ENCODE measurements at regions not wholly inside any gene's neighbourhood (a gene's known extent, or its start where the extent isn't known, plus 50 kb on each side); places are given as distances from the start of the nearest gene placed in this dataset.

DNA sequence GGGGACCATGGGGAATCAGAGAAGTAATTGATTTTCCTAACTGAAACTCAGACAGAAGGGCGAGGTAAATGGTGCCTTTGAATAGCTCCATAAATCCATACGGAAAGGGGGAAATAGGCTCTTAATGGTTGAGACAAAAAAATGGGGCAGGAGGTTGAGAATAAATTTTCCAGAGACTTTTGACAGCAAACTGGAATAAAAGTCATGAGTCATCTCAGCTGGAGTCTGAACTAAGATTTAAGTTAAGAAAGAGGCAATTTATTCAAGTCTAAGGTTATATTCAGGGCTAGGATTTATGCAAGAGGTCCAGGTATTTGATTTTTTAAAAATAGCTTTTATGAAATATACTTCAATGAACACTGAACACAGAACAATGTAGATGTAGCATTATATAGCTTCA is 238.7 kb upstream of the RORA start:
- no peak overlapping the region for H3K27ac ChIP-seq
- TF ChIP-seq ZFX (IDR thresholded peaks at IDR 0.05; ENCODE audit: borderline replicate concordance): no peak
- TF ChIP-seq, protein P1, sequence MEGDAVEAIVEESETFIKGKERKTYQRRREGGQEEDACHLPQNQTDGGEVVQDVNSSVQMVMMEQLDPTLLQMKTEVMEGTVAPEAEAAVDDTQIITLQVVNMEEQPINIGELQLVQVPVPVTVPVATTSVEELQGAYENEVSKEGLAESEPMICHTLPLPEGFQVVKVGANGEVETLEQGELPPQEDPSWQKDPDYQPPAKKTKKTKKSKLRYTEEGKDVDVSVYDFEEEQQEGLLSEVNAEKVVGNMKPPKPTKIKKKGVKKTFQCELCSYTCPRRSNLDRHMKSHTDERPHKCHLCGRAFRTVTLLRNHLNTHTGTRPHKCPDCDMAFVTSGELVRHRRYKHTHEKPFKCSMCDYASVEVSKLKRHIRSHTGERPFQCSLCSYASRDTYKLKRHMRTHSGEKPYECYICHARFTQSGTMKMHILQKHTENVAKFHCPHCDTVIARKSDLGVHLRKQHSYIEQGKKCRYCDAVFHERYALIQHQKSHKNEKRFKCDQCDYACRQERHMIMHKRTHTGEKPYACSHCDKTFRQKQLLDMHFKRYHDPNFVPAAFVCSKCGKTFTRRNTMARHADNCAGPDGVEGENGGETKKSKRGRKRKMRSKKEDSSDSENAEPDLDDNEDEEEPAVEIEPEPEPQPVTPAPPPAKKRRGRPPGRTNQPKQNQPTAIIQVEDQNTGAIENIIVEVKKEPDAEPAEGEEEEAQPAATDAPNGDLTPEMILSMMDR (IDR thresholded peaks at IDR 0.05): no peak

DNA sequence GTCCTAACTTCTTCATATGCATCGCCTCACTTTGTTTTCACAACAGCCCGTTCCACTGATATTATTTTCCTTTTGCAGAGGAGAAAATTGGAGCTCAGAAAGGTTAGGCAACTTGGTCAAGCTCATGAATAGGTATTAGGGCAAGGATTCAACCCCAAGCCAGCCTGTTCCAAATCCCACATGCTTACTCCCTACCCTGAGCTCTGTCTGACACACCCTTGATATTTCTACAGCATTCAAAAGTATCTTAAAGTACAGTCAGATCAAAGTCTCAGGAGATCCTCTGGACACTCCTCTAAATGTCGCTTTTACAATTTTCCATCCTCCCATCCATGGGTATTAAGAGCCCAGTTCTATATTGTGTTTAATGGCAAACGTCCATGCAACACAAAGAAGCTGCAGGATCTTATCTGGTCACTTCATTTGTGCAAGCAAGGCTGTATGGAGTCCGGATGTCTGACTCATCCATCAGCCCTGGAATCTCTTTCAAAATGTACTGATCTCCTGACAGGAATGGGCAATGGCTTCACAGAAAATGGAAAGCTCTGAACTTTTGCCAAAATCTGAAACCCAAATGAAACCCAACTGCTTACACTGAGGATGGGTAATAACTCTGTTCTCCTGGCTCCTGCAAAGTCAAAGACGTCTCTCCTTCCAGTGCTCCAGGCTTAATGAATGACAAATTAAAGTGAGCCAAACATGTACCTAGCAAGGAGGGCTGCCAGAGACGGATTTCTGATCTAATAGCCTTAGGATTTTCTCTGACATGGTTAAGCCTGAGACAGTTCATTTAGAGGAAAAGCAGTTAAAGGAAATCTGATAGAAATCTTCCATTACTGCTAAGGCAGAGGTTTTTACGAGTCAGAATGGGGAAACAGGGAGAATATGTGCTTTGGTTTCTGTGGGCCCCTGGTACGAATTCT is 230.9 kb upstream of the RORA start:
- TF ChIP-seq ZFX (IDR thresholded peaks at IDR 0.05; ENCODE audit: borderline replicate concordance): no peak
- TF ChIP-seq, protein P1 (IDR thresholded peaks at IDR 0.05): no peak

DNA sequence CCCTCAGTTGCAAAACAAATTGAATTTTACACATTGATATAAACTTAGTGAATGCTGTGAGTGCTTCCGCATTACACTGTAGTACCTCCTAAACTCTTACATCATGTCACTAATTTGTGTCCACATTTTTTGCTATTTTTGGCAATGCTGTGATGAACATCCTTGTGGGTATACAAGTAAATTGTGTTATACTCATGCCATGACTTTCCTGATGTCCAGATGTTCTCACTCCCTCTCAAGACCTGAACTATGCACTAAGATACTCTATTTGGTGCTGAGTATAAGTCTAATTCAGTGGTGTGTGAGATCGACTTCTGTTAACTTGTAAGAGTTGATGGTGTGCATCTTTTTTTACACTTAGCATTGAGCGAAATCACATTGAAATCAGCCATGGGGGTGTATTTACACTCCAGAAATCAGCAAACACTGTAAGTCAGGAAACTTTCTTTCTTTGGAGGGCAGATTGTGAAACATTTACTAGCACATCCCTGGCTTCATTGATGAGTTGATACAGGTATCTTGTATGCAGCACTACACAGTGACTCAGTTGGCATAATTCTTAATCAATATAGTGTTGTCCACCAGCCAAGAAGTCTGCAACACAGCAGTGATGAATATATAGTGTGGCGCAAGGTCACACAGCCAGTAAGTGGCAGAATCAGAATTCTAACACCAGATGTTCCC is 228.1 kb upstream of the RORA start:
- TF ChIP-seq, protein P1 (IDR thresholded peaks at IDR 0.05): no peak
- no peak for TF ChIP-seq ZFX (IDR thresholded peaks at IDR 0.05; ENCODE audit: borderline replicate concordance)
- H3K27ac ChIP-seq: no peak overlapping the region

More for the DNA sequence above, 230.9 kb upstream of the RORA start:
- H3K27ac ChIP-seq: no peak overlapping the region

DNA sequence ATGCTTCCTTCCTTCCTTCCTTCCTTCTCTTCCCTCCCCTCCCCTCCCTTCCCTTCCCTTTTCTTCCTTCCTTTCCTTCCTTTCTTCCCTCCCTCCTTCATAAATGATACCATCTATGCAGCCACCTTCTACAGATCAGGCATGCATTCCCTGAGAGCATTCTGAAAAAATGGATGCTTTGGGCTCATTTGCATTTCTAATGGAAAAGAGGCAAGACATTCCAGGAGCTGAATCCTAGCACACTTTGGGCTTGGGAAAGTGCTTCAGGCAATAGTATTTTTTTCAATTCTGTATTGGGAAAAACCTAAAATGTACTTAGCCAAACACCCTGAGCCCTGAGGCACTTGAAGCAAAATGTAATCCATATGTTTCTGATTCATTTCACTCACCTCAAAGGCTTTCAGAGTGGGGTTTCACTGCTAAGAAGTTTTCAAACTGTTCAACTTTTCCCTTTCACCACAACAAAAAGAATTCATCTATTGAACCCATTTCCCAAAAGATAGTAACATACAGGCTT is 220.1 kb upstream of the RORA start:
- no peak overlapping the region for H3K27ac ChIP-seq
- TF ChIP-seq ZFX (IDR thresholded peaks at IDR 0.05; ENCODE audit: borderline replicate concordance): no peak
- TF ChIP-seq, protein P1 (IDR thresholded peaks at IDR 0.05): no peak

DNA sequence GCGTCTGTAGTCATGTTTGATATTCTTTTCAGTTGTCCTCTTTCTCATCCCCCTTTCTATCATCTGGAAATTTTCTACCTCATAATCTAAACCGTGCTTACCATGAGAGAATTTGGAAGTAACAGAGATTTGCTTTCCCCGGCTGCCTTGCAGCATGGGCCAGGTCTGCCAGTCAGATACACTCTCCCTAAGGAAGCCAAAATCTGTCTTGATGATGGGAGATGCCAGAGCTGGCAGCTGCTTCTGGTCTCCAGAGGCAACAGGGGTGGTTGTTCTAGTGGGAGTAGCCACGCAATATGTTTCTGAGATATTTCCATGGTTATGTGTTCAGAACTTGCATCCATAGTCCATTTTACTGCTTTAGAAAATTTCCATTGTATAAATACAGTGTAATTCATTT is 218.9 kb upstream of the RORA start:
- H3K27ac ChIP-seq: no peak overlapping the region
- no peak for TF ChIP-seq ZFX (IDR thresholded peaks at IDR 0.05; ENCODE audit: borderline replicate concordance)
- TF ChIP-seq, protein P1 (IDR thresholded peaks at IDR 0.05): no peak

DNA sequence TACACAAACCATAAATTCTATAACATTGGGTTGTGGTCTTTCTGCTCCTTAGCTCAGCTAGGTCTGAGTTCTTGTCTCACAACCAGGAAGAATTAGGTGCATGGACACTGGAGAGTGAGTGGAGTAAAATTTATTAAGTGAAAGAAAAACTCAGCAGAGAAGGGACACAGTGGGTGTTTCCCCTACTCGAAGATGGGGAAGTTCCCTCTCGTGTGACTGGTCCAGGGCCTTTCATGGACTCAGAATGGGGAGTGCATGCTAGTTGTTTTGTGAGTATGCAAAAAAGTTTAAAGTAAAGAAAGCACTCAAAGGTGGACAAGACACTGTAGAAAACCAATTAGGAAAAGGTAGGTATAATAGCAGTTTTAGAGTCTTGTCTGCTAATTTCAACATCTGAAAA is 215.5 kb upstream of the RORA start:
- no peak overlapping the region for H3K27ac ChIP-seq
- TF ChIP-seq ZFX (IDR thresholded peaks at IDR 0.05; ENCODE audit: borderline replicate concordance): no peak
- TF ChIP-seq, protein P1 (IDR thresholded peaks at IDR 0.05): no peak
